ENCODE measurements at regions not wholly inside any gene's neighbourhood (a gene's known extent, or its start where the extent isn't known, plus 50 kb on each side); places are given as distances from the start of the nearest gene placed in this dataset.

DNA sequence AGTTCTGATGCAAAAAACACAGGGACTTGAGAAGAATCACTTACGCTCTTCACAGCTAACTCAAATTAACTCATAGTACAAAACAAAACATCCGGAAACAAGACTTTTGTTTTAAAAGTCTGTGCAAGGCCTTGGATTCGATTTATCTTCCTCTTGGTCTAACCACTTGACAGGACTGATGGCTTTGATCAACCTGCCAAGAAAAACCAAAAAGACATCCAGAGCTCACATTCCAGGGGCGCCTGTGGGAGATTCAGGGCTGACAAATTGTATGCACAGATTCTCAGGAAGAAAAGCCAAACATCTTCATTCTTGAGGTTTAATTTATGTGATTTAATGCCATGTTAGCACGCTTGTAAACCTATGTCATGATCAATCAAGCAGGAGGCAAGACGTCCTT lies 129.1 kb upstream of the TMCC3 start:
- no peak for FAIRE-seq

DNA sequence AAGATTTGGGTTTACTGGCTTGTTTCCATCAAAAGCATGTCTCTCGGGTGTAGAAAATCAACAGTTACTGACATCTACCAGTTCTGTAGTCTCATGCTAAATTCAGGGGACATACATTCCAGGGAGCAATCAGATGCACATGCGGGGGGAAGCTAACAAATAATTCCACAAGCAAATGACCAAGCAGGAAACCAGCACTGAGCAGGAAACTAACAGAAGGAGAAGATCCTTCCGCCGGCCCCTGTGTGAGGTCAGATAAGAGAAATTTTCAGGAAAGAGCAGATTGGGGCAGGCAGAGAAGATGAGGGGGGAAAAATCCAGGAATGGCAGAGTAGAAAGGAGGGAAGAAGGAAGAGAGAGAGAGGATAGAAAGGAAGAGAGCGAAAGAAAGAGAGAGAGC lies 127.6 kb upstream of the TMCC3 start:
- FAIRE-seq: no peak

DNA sequence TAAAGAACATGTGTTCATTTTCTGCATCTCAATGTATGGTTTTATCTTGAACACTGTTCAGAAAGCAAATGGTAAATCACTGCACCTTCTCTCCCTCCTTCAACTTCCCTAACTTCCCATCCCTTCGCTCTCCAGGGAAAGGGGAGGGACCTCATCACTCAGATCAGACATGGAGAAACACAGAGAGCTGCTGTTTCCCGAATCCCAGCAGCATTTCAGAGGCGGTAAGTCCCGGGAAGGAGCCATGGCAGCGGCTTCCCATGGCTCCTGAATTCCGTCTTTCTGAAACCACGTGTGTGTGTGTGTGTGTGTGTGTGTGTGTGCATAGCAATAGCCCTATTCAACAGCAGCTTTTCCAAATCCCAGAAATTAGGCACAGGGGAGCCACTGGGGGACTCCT lies 125.4 kb upstream of the TMCC3 start:
- FAIRE-seq: no peak

DNA sequence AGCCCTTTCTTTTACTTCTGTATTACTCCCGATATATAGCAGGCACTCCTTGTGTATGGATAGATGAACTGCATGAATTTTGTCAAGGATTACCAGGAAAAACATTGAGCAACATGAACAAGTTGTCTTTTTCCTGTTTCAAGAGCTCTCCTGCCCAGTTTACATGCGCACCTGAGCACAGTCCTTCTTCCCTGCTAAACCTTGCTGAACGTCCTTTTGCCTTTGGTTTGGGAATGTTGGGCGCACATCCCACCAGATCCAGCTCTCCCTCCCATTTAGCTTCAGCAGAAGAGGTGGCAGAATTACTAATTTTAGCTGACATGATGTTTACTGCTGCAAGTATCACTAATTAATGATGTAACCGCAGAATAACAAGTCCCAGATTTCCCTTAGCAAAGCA lies 121.4 kb upstream of the TMCC3 start:
- no peak for FAIRE-seq

DNA sequence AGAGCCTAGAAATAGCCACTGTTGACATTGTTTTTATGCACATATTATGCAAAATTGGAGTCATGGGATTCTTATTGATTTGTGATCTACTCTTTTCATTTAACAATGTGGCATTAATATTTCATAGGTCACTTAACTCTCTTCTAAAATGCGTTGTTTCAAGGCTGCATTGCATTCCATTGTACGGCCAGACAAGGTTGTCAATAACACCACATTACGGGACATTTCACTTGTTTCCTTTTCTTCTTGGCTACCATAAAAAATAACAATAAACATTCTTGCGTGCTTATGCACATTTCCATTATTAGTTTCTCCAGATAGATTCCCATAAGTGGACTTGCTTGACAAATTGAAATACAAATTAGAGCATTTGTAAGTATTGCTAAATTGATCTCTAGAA lies 120.8 kb upstream of the TMCC3 start:
- no peak for FAIRE-seq

DNA sequence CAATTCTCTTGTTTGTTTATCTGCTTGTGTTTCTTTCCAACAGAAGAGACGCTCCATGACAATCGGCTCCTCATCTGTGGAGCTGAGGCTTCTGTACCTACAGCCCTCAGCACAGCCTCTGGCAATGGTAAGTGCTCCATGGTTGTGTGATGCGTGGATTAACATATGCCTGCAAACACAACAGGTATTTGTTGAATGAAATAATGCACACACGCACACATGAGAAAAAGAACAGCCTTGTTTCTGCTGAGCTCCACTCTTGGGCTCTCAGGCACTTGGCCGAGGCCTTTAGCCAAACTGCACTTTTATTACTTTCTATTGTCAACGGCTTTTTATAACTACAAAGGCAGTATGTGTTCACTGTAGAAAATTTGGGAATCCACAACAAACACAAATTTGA lies 120.4 kb upstream of the TMCC3 start:
- FAIRE-seq: no peak

DNA sequence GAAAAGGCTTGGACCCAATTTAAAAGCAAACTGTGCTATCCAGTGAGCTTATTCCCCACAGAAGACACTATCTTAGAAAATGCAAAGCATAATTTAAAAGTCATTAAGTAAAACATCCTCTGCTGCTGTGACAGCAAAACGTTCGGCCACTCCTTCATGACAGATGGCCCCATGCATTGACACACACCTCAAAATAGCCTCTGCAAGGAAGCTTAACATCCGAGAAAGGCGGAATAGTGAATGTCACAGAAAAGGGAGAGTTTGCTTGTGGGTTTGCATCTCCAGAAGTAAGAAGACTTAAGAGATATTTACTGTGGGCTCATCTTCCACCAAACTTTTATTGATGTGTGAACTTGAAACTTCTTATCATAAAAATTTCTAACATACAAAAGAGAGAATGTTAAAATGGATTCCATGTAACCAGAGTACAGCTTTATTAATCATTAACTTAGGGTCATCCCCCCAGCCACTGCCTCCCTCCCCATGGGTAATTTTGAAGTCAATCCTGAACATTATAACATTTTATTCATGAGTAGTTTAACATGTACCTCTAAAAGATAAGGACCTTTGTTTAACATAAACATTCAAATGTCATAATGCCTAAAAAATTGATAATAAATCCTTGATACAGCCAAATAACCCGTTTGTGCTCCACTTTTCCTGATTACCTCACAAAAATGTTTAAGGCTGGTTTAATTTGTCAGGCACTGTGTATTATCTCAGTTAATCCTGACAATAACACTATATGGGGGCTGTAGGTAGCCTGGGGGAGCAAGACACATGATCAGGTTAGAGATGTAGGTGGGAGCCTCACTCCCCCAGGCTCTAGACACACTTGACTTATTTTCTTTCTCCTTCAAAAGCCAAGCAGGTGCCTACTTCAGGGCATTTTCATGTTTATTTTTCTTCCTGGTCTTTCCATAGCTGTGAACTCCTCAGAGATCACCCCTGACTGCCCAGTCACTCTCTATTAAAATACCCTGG lies 119.7 kb upstream of the TMCC3 start:
- no peak for FAIRE-seq

DNA sequence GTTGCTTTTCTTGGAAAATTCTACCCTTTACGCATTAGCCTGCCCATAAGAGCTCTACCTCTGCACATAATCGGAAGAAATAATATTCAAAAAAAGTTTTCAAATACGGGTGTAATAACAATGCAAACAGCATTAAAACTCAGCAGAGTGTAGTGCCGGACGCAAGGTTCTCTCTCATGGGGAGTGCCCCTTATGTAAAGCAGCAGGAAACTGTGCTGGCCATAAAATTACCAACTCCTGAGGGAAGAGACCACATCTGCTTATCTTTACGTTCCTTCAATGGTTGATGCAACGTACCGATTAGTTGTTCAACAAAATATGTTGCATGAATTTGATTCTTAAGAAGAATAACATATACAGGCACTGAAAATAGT lies 118.7 kb upstream of the TMCC3 start:
- no peak for FAIRE-seq

DNA sequence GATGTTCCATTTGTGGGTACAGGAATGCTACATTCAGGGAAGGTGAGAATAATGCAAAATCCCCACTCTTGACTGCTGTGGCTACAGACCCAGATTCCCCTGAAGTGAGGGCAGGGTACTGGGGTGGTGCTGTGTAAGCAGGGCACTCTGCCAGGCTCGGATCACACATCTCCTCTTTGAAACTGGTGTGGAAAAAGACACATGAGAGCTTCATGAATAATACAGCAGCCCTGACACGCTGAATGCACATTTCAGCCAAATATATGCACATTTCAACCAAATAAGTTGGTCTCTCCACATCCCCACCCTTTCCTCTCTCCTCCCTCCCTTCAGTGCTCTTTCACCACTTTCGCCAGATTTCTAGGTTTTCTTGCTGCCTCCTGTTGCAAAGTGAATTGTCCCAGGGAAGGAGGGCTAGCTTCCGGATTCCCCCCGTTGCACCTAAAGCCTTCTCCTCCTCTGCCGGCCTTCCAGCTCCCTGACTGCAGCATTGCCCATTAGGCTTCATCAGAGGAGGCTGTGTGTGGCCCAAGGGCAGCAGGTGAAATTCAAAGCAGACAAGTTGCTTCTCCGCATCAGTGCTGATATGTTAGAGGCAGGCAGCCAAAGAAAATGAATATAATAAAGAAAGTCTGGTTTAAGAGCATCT lies 118.2 kb upstream of the TMCC3 start:
- FAIRE-seq: no peak

DNA sequence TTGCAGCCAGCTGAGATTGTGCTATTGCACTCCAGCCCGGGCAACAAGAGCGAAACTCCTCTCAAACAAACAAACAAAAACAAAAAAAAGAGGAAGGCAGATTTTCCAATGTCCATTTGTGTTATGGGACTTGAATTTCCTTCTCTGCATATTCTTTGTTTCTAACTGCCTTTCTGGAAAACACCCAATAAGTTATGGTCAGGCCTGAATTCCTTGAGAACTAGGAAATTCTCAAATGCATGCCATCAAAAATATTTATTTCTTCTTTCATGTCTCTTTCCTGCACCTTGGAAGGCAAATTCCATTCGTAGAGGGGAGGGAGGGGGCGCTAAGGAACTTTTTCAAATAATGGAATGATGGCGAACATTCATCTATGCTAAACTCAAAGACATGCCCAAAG lies 117.6 kb upstream of the TMCC3 start:
- no peak for FAIRE-seq

DNA sequence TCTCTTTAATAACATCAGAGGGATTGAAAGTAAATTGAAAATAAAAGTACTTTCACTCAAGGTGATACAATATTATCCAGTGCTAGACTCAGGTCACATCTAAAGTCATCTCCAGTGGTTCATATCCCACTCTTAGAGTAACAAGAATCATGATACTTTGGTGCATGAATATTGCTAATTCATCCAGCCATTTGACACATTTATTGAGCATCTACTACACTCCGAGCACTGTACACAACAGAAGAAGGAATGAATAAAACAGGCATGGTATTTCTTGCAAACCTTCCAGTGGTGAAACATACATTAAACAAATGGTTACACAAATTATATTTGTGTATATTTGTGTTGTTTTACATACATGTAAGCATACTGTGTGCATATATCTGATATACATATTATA lies 116.0 kb upstream of the TMCC3 start:
- no peak for FAIRE-seq

DNA sequence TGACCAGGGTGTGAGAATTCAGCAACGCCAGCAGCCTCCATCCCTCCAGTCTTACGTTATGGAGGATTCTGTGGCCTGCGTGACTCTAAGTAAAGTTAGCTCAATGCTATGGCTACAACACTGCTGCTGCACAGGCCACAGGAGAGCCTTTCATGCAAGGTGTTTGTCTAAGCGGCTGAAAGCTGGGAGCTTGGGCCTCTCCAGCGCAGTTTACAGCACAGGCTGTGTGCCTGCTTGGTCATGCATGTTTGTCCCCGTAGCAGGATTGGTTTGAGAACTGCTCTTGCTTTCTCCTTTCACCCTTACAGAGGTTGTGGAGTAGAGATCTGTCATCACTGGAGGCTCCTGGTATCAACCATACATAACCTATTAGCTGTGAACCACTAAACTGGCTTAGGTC lies 113.1 kb upstream of the TMCC3 start:
- no peak for FAIRE-seq

DNA sequence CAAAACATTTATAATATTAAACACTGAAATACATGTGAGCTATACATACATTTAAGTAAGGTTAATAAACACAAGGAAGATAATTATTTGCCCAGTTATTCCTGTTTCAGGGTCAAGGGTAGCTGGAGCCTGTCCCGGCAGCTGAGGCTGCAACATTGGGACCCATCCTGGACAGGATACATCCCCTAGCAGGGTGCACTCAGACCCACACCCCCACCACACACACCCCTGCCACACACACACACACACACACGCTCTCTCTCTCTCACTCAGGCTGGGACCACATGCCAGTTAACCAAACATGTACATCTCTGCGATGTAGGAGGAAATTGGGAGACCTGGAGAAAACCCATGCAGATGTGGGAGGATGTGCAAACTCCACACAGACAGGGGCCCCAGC lies 112.6 kb upstream of the TMCC3 start:
- FAIRE-seq: no peak

DNA sequence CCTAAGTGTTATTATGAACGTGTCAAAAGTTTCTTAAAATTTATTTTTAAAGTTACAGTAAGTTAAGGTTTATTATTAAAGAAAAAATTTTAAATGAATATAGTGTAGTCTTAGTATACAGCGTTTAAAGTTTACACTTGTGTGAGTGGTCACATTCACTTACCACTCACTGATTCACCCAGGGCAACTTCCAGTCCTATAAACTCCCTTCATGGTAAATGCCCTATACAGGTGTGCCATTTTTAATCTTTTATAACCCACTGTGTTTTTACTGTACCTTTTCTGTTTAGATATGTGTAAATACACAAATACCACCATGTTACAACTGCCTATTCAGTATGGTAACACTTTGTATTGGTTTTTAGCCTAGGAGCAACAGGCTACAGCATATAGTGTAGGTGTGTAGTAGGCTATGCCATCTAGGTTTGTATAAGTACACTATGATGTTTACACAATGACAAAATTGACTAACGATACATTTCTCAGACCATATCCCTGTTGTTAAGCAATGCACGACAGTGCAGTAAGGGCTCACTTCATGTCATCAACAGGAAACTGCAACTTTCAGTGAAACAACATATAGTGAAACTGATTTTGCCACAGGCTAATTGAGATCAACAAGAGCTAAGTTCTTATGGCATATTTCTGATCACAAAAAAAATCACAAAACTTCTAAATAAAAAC lies 112.0 kb upstream of the TMCC3 start:
- FAIRE-seq: peak; percentile 77

DNA sequence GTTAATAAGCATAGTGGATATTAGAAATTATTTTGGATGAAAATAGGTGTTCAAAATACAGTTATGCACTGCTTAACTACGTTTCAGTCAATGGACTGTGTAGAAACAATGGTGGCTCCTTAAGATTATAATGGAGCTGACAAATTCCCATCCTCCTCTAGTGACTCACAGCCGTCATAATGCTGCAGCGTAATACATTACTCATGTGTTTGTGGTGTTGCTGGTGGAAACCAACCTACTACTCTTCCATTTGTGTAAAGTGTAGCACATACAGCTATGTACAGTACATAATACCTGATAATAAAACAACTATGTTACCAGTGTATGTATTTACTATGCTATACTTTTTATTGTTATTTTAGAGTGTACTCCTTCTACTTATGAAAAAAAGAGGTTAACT lies 111.2 kb upstream of the TMCC3 start:
- FAIRE-seq: no peak

DNA sequence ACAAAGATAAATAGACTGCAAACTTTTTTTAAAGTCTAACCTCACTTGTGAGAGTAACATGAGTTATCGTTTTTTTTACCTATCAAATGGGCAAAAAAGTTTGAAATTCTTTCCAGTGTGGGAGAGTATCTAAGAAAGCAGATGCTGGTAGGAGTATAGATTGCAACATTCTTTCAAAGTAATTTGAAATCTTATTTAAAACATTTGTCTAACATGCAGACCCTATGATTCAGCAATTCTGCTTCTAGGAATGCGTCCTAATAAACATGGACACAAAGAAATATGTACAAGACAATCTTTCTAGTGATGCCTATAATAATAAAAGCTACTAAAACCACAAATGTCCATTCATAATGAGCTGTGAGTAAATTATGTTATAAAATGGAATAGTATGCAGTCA lies 110.4 kb upstream of the TMCC3 start:
- no peak for FAIRE-seq

DNA sequence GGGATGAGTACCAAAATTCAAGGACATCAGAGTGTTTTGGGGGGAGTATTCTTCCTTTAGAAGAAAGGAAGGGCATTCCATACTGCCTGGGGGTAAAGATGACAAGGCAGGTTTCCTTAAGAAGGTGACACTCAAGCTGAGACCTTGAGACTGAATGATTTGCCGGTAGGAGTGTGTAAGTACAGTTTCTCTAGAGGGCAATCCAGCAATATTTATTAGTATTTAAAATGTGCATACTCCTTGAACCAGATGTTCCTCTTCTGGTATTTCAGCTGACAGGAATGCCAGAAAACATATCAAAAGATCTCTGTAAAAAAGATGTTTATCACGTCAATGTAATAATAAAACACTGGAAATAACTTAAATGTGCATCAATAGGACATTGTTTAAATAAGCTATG lies 106.4 kb upstream of the TMCC3 start:
- no peak for FAIRE-seq

DNA sequence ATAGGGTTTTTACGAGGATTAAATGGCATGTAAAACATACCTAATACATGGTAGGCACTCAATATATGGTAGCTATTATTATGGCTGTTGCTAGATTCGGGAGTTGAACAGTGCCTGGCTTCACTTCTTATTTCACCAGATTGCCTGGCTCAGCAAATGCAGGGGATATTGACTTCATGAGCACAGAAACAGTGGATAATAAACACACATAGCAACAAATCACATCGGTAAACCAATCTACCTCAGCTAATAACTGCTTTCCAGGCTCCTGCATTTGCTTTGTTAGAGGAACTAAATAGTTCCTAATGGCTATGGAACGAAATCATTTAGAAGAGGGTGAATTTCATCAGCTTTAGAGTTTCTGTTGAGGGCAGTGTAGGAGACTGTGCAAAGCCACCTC lies 105.2 kb upstream of the TMCC3 start:
- no peak for FAIRE-seq

DNA sequence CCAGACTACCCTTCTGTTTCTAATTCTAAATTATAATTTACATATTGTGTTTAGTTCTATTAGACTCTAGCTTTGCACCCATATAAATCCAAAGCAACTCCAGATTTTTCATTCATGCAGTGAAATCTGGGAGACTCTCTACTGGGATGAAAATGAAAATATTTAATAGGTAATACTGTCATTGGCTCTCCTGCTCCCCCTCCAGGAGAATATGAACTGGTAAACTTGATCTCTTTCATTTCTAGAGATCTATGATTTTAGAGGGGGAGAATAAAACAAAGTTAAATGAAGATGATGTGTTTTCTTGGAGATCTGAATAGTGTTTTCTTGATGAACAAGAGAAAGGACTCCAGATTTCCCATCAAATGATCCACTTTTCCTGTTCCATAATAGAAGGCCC lies 104.3 kb upstream of the TMCC3 start:
- FAIRE-seq: no peak

DNA sequence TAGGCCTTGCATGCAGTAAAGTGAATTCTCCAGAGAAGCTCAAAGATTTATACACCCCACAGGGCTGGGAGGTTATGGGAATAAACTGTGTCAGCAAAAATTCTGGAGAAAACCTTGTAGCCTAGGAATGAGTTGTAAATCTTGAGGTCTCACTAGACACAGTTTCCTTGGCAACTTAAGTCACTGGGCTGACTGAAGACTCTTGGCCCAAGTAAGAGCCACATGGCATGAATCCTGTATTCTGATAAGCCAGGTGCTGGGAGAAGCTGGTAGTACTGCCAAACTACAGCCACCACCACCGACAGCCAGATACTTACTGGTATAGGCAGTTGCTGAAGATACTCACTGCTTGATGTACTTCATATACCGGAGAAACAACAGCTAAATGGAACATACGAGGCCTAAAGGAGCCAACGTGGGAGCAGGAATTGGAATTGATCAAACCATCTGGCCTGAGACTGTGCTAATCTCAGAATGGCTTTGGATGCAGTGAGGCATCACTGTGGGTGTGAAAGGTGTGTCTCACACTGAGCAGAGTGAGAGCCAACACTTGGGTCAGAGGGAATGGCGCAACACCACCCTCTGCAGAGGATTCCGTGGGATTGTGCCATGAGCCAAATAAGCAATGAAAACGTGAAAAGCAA lies 102.8 kb upstream of the TMCC3 start:
- FAIRE-seq: no peak

DNA sequence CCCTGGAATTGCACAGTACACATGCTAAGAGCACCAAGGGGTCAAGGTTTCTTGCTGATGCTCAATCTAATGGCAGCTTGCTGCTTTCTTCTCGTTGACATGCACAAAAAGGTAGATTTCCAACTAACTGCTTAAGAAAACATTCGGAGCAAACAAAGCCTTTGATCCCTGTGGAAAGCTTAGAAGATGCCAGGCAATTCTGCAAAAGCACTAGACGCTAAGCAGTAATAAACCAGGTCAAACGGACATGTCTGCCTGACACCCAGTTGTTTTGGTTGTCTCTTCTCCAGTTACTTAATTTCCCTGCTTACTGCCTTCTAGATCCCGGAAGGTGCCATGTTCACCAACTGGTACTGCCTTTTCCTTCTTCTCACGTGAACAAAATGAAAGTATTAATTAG lies 100.5 kb upstream of the TMCC3 start:
- no peak for FAIRE-seq

DNA sequence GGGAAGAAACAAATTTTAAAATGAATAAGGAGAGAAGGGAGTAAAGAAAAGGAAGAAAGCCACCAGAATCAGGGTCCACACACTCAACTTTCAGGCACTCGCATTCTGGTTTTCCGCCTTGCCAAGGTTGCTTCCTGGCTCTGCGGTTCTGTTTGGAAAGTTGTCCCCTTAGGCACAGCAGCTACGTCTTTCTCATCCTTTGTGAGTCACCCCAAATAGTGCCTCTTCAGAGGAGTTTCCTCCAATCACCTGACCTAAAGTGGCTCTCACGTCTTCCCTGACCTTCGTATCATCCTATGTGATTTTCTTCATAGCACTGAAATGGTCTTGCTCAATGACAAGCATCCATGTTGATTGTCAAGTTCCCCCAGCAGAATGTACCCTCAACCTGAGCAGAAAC lies 99.5 kb upstream of the TMCC3 start:
- FAIRE-seq: no peak

DNA sequence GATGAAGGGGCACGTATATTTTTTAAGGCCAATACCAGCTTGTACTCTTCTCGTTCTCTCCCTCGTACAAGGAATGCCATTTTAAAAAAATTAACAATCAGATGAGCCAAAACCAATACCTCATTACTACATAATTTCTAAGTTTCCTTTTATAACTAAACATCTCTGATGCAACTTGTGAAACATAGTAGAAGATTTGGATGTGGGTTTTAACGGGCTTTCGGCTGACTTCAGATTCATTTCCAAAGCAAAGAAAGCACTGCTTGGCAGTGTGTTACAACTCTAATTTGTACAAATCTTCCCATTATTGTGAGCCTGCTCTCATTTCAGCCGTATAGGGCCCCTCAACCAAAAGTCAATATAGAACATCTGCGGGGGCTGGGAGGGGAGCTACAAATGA lies 99.1 kb upstream of the TMCC3 start:
- no peak for FAIRE-seq

Measured in colon (tissue), 2 donors.